NCI-H2107 (cell line): ENCODE measurements at regions not wholly inside any gene's neighbourhood (a gene's known extent, or its start where the extent isn't known, plus 50 kb on each side); places are given as distances from the start of the nearest gene placed in this dataset.
"Not testable (repeated sequence)": the region's sequence is repeated elsewhere in the genome, so short reads cannot be mapped to it uniquely, and the experiment has no call there.

Source experiments
- DNase-seq: peaks from one replicate; lab custom pipeline; 2025; lab: John Stamatoyannopoulos, UW

DNA sequence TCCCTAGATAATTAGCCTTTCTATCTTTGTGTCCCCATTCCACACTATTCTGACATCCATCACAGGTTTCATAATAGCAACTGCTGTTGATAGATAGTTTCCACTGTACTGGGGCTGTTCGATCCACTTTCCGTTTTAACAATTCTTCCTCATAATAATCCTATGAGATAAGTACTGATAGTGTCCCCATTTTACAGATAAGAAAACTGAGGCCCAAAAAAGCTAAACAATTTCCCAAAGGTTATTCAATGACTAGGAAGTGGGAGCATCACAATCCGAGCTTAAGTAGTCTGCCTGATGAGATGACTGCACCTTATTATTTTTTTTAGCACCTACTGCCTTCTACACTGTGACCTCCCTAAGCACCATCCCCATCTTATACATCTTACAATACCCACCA lies 569.2 kb downstream of the STK39 start:
- DNase-seq: no peak

DNA sequence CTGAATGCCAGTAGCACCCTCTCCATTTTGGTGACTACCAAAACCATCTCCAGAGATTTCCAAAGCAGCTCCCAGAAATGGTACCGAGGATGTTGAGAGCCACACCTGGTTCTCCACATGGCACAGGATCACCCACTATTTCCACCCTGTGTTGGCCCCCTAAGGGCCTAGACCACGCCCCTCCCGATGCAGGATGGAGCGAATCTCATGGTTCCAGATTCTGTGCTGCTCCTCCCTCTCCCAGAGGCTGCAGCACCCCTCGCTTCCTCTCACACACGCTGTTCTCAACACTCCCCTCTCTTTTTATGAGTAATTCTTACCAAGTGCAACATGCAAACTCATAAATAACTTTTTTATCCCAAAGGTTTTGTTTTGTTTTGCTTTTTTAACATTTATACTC lies 571.5 kb downstream of the STK39 start:
- DNase-seq: no peak

DNA sequence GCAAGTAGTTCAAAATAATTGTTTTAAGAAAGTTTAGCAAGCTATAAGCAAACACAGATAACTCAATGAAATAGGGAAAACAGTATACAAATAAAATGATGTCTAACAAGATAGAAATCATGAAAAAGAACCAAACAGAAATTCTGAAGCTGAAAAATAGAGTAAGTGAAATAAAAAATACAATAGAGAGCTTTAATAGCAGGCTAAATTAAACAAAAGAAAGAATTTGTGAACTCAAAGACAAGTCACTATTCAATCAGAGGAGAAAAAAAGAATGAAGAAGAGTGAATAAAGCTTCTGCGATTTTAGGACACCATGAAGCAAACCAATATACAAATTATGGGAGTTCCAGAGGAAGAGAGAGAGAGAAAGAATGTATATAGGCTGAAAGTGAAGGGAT lies 576.8 kb downstream of the STK39 start:
- DNase-seq: no peak

DNA sequence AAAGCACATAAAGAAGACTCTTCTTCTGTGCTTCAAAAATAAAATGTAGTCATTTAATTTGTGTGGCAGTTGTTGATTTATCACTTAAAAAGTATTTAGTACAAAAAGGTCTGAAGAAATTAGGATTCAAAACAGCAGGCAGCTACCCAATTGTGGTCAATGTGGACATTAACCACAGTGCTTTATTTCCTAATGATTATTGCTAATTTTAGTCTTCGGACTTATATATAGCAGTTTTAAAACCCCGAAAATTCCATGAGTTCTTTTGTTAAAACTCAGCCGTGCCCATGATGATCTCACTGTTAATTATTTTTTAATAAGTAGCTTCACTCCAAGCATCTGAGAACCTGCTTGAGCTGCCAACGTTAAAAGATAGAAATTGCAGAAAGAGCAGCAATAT lies 594.3 kb downstream of the STK39 start:
- no peak for DNase-seq

DNA sequence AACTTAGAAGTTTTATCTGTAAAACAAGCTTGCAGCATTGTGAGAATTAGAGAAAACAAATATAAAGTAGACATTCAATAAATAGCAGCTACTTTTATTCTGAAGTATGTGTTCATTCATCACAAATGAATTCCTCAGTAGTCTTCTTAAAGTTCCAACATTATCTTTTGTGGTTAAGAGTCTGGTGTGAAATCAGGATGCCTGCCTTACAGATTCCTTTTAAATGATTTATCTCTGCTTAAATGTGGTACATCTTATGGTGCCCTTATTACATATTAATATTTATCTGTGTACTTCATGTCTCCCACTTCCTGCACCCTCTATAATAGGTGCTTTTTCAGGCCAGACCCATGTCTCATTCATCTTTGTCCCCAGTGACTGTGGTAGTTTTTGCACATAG lies 595.0 kb downstream of the STK39 start:
- no peak for DNase-seq

DNA sequence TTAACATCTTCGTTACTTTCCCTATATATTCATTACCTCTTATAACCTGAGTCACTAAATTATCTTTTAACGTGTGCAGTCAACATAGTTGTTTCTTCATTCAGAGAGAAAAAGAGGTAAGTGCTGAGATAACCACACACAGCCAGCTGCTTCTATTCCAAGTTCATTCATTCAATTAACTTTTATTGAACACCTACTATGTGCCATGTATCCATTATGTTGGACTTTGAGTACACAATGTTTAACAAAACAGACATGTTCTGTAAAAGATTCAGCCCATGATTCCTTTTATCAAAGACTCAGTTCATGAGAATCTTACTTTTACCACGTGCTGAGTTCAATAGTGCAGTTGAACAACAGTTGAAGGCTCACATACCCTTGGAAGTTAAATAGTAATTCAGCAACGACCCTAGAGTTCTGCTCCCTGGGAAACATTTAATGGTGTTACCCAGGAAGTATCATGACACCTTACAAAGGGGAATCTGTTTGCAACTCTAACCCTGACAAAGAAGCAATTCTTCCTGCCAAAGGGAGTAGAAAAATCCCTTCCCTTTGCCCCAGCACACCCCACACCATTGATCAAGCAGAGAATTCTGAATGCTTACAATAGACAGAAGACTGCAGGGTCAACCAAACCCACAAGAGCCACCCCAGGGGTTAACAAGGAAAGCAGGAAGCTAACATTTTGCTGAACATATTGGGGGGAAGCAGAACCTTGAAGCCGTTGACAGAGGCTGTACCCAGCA lies 595.8 kb downstream of the STK39 start:
- no peak for DNase-seq

DNA sequence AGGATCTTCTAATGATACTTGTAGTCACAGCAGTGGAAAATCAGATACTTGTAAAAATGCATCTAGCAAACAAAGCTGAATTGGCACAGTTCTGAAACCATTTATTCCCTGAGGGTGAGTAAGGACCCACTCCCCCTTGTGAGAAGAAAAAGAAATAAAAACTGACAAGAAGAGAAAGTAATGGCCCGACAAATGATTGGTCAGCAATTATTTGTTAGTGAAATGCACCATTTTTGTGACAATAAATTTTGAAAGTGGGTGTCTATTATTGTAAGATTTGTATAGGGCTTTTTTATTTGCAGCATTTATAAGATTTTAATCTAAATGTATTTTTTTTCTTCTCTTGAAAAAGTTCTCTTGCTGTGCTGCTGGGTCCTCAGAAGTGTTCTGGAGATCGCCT lies 600.8 kb downstream of the STK39 start:
- no peak for DNase-seq

DNA sequence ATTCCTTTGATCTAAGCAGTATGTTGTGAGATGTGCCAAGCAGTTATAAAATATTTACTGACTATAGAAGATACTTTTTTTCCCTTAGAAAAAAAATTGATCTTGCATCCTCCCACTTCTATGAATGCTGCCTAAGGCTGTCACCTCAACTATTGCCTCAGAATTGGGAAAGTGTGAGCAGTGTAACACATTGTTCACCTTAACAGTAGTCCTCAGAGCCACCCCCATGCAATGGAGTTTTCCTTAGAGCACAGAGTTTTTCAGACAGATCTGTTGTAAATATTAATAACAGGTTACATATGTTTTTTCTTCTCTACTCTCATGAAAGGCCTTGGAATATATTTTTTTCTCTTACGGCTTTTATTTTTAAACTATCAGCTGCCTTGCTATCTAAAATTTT lies 607.3 kb downstream of the STK39 start:
- DNase-seq: no peak

DNA sequence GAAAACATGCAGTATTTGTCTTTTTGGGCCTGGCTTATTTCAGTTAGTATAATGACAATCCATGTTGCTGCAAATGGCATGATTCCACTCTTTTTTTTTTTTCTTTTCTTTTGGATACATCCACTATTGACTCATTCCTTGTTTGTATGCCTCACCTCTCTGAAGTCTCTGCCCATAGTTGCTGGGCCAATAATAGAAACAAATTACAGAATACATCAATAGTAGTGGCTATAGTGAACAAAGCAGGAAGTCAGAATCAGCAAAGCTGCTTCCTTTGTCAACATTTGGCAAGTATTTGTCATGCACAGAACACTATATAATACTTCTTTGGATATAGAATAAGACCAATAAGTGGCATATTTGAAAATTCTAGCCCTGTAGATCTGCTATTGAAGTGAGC lies 609.7 kb downstream of the STK39 start:
- no peak for DNase-seq

DNA sequence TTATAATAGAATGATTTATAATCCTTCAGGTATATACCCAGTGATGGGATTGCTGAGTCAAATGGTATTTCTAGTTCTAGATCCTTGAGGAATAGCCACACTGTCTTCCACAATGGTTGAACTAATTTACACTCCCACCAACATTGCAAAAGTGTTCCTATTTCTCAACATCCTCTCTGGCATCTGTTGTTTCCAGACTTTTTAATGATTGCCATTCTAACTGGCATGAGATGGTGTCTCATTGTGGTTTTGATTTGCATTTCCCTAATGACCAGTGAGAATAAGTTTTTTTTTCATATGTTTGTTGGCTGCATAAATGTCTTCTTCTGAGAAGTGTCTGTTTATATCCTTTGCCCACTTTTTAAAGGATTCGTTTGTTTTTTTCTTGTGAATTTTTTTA lies 615.1 kb downstream of the STK39 start:
- not testable (repeated sequence) for DNase-seq

DNA sequence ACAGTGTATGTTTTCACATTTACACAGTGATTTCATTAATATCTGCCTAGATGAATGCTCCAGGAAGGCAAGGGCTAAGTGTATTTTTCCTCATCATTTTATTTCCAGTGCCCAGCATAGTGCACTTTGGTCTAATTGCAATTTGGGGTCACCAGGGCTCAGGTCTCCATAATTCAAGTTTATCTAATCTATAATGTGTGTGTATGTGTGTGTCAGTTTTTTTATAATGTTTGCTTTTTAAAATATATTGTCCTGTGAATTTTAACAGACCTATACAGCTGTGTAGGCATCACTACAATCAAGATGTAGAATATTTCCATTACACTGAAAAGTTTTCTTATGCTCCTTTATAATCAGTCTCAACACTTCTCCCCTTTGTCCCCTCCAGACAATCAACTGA lies 620.4 kb downstream of the STK39 start:
- DNase-seq: no peak

DNA sequence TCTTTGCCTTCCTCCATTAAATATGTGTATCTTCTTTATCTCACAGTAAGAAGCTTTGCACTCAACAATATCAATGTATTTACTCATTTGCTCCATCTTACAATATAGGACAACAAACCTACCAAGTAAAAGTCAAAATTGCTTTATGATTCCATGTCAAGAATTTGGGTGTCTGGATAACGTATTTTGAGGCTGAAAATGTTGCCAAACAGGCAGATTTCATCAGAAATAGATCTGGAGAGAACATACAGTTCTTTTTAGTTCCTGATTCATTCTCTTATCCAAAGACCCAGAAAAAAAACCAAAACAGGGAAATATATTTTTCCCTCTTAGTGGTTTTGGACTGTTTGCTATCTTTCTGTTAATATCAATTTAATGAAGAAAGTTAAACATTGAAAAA lies 621.1 kb downstream of the STK39 start:
- DNase-seq: no peak

DNA sequence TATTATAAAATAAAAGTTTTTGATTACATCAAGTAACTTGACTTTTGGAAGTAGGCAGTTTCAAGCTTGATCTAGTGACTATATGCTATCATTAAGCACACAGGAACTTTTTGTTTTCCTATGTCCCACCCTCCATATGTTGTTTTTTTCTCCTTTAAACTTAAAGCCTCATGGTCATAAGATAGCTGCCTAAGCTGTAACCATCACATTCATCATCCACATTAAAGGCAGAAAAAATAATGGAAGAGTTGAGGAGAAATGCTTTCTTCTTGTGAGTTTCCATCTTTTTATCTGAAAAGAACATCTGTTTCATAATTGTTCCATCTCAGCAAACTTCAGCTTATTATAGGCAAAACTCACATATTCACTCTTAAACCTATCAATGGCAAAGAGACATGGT lies 630.4 kb downstream of the STK39 start:
- no peak for DNase-seq

DNA sequence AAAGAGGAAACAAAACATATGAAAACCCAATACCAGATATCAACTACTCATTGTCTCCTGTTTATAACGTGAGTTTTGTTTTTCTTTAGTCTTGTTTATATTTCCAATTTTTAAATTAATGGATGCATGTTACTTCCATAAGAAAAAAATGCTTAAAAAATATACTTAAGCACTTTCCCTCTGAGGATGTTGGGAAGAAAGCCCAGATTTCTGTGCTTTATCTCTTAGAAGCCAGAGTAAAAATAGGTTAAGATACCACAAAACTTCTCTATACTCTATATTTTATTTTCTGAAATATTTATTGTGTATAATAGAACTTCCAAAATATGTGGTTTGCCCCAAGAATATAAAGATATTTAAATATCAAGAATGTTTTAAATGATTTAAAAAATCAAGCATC lies 633.9 kb downstream of the STK39 start:
- no peak for DNase-seq

DNA sequence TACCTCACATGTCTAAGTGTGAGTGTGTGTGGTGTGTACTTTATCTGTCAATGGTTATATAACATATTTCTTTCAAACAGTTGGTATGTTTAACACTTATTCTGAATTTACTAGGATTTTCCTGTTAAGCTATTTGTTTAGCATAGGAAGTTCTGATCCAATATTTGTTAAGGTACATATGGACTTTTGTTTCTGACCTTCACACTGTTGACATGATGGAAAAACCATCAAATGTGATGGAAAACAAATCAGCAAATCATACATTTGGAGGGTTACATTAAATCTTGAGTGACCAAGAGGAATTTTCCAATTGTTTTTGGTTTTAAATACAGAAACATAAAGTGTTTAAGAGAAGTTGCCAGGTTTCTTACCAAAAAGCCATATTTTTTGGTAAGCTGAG lies 638.9 kb downstream of the STK39 start:
- no peak for DNase-seq

DNA sequence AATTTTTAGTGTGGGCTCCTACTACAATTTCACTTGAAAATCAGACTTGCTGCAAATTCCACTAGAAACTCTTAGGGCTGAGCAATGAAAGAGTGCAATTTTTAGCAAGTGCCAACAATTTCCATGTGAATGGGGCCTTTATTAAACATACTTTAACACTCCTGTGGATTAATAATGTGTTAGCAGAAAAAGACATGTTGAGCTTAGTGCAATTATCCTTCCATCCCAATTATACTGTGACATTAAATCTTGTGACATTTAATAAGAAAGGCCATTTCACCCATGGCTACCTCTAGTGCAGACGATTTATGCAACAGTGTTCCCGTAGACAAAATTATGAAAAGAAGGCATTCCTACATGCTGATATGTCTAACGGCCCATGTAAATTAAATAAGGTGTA lies 639.7 kb downstream of the STK39 start:
- no peak for DNase-seq

DNA sequence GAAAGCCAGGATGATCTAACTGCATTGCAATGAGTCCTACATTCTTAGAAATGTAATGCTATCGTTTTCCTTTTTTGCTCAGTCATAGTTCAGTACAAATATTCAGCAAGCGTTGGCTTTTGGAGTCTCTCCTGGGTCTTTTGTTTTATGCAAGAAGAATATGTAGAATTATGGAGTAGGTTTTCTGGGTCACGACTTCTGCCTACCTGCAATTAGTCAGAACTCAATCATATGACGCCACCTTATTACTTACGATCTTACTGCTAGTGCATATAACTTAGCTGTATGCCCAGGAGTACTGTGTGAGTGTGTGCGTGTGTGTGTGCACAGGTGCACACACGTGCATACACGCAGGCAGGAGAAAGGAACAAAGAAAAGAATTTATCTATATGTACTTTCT lies 640.2 kb downstream of the STK39 start:
- no peak for DNase-seq

DNA sequence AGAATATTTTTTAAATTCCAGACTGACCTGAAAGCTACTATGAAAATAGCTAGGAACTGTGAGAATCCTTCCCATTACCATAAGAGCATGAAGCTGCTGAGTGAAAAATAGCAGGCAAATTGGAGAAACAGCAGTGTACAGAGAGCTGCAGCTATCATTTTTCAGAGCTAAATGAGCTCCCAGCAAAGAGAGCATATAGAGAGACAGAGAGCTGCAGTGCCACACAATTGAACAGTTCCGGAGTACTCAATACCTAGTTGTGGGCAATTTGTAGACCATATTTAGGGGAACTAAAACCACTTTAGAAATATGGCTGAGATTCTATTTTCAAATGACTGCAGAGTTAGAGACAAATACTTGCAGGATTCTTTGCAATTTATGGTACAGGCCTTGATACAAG lies 645.3 kb downstream of the STK39 start:
- no peak for DNase-seq

DNA sequence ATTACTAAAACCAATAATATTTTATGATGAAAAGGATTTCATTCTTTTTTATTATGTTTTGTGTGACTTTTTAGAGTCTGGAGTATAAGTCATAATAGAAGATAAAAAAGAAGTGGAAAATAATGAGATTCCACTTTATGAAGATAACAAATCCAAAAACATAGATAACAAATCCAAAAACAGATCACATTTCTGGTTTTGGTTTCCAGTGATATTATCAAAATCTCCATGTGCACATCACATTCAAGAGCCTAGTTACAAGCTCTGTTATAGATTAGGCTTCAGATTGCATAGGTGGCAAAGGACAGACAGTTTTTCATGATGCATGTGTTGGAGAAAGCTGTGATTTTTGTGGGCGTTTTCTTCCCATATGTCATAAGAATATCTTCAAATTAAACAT lies 648.2 kb downstream of the STK39 start:
- DNase-seq: no peak

DNA sequence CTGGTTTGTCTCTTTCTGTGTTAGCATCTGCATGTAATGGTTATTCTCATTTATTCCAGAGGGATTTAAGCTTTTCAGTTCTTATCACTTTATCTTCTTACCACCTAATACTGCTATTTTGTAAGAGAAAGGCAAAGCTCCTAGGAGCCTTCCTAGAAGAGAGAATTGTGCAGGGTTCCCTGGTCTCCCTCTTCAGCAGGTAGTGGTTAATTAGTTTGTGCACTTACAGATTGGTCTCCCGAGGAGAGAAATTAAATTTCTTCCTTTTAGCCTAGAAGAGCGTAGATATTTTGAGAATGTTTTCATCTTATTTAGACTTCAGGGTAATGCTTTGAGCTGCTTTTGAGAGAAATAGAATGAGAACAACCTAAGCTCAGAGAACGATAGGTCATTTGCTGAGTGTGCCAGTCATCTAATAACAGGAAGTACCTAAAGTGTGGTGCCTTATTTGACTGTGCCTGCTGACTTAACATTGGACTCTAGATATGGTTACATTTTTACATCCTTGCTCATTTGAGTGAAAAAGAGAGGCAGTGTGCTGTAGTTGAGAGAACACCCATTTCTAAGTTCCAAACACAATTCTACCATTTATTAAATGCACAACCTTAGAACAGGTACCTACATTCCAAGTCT lies 651.4 kb downstream of the STK39 start:
- no peak for DNase-seq

DNA sequence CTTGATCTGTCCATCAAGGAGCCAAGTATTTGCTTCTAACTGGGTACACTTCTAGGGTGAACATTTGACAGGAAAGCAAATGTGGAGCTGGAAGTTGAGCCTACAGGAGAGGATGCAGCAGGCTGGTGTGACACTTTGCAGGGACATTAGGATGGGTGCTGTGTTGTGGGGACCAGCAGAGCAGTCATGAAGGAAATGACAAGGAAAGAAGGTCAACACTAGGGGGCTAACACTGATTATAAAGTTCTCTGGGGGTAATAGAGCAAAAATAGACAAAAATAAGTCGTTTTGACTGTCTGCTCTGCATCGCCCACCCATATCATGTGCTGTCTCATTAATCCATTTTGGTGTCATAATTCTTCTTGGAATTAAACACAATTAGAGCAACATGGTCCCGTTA lies 652.4 kb downstream of the STK39 start:
- no peak for DNase-seq

DNA sequence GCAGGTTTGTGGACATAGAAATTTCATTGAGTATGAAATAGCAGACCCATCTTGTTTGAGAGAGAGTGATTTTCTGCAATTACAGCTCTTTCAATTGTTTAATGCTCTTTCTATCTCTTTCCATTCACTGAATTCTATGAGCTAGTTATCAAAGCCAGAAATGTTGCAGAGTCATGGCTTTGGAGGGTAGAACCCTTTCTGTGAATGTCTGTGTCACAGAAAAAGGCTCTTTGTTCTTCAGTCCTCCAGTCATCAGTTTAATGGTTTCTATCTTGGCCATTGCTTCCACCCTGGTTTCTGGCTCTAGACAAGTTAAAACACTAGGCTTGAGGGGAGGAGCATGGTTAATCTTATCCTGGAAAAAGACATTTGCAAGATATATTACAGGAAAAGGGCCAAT lies 655.0 kb downstream of the STK39 start:
- no peak for DNase-seq

DNA sequence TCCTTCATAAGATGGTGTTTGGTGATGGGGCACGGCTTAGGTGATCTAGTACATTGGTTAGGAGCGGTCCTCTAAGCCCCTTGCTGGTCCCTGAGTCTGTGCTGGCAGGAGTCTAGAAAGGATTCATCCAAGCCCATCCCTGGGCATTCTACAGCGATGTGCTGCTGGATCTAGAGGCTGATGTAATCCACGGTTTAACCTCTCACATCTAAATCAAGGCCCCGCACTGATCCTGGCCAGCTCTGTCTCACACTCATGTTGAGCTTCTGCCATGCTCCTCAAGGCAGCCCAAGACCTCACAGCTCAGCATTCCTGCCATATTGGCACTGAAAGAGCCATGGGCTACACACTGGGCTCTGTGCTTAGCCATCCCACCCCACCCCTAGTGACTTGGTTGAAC lies 664.8 kb downstream of the STK39 start:
- no peak for DNase-seq

DNA sequence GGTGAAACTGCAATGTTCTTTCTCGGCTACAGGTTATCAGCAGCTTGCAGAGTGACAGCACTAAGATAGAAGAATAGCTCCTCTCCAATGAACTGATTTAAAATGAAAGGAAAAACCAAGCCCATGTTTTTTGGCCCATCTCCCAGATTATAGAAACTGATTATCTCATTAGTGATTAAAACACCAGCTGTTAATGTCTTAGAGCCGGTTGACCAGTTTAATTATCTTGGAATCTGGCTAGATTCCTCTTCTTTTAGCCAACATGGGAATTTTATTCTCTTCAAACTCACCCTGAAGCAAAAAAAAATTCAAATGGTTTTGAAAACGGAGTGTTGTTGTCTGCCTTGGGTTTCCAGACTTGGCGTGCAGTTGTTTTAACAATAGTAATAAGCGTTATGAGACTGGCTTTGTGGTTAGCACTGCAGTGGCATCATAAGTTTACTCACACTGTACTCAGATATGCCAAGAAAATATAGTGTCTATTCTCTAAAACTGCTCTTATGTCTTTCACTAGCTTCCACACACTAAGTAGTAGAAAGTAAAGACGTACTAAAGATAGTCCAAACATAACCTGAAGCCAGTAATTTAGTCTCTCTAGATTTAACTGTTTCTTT lies 665.3 kb downstream of the STK39 start:
- DNase-seq: no peak
